HFF-Myc (cell line): ENCODE measurements at regions not wholly inside any gene's neighbourhood (a gene's known extent, or its start where the extent isn't known, plus 50 kb on each side); places are given as distances from the start of the nearest gene placed in this dataset.

Experiments used
- DNase-seq: peaks from one replicate; pipeline ENCODE4 v3.0.0-alpha.2; 2011; ENCODE audit warnings: low read depth; ENCODE audit errors: extremely low read depth
- H3K4me3 ChIP-seq: replicated peaks from 2 replicates; pipeline ENCODE4 v1.5.1; 2011; ENCODE audit warnings: low read depth, mild to moderate bottlenecking, control low read depth, low read length
- CTCF ChIP-seq: IDR thresholded peaks from 2 replicates; pipeline ENCODE4 v1.5.1; 2012; ENCODE audit warnings: mild to moderate bottlenecking, low read depth, low read length, control low read depth; ENCODE audit errors: missing control alignments

DNA sequence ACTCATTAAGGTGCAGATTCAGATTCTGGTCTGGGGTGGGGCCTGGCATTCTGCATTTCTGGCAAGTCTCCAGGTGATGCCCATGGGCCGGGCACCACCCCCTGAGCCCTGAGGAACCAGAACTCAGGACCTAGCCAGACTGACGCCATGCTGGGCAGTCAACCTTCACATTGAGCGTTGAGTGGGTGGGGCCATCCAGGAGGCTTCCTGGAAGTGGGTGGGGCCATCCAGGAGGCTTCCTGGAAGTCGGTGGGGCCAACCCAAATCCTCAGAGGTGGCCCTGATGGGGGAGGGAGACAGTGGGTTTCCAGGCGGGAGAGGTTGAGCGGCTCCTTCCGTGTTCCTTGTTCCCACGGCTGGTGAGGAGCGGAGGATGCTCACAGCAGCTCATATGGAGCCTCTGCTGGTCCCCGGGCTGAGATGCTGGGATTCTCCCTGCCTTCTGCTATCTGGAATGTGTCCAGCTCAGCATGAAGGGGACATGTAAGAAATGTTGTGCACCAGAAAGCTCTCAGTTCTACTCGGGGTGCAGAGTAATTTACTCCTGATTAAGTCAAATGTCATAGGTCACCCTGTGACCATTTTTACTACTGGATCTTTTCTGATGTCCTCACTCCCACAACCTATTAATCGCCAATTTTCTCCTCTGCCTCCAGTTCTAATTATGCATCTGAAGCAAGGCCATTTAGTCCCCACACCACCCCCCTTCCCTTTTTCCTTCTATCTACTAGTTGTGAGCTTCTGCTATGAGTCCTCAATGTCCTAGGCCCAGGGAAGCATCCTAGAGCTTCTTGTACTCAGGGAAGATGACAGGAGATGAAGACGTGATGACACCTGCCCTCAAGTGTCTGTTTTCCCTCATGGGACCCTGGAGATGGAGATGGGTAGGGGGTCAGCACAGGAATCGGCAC lies 435.4 kb downstream of the PTPRU start:
- DNase-seq, result no peak
- TF ChIP-seq CTCF, result no peak
- H3K4me3 ChIP-seq, result no peak overlapping the region

DNA sequence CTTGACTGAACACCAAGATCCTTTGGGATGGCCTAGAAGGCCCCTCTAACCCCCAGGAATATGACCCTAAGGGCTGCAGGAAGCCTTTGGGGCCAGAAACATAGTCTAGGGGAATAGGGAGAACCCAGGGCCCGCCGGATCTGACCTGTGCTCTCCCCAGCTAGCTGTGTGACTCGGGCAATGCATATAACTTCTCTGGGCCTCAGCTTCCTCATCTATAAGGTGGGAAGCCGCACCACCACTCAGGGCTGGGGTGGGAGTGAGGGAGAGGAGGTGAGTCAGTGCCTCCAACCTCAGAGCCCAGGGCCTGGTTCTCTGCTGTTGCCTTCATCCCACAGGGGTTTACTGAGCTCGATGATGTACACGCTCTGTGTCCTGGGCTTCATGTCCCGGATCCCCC lies 434.4 kb downstream of the PTPRU start:
- no peak for TF ChIP-seq CTCF
- H3K4me3 ChIP-seq, result no peak overlapping the region
- DNase-seq, result no peak

DNA sequence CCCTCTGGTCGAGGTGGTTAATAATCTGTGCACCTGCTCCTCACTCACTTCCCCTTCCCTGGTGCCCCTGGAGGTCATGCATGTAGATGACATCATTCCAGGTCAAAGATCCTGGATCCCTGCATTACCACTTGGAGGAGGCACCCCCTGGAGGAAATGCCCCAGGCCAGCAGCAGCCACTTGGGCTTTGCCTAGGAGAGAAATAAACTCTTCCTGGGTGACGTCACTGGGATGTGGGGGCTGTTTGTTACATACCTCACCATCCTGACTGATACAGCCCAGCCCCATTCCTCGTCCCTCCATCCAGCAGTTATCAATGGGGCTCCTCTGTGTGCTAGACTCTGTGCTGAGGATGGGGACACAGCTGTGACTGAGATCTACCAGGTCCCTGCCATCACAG lies 433.6 kb downstream of the PTPRU start:
- DNase-seq, result no peak
- H3K4me3 ChIP-seq, result no peak overlapping the region
- TF ChIP-seq CTCF, result no peak

DNA sequence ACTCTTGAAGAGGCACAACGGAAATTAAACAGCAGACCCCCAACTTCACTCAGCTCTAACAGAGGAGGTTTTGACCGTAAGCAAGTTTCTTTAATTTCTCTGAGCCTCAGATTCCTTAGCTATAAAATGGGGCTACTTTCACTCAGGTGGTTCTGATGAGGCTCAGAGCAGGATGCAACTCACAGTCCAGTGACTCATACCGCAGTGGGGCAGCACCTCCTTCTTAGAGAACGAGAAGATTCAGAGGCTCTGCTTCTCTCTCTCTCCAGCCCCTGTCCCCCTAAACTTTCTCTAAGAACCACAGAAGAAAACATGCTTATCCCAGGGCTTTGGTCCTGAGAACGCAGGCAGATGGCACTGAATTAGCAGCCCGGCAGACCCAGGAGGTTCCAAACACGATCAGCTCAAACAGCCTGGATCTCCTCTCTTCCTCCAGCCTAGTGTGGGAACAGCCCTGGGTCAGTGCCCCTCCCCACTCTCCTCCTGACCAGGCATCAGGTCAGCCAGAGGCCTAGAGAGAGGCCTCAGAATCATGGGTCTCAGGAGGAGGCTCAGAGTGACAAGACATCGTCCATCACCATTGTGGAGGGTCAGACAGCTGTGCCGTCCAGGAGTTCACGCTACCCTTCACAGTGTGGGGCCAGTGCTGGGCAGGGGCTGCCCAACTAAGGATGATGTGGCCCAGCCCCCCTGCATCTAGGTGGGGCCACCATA lies 433.0 kb downstream of the PTPRU start:
- no peak for TF ChIP-seq CTCF
- no peak overlapping the region for H3K4me3 ChIP-seq
- no peak for DNase-seq

- no peak for TF ChIP-seq CTCF
- DNase-seq, result no peak
- no peak overlapping the region for H3K4me3 ChIP-seq
Observed at GRCh38 chr1:29668551-29669157, 432.3 kb downstream of the PTPRU start.

DNA sequence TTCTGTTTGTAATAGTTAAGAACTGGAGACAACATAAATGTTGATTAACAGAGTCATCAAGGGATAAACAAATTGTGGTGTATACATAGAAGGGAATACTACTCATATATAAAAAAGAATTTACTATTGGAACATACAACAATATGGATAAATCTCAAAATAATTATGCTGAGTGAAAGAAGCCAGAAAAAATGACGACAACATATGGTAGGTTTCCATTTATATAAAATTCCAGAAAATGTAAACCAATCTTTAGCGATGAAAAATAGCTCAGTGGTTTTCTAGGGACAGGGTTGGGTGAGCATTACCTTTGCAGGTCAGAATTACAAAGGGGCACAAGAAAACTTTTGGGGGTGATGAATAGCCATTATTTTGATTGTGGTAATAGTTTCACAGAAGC lies 431.6 kb downstream of the PTPRU start:
- no peak overlapping the region for H3K4me3 ChIP-seq
- no peak for DNase-seq
- TF ChIP-seq CTCF, result no peak
